ENCODE measurements at regions not wholly inside any gene's neighbourhood (a gene's known extent, or its start where the extent isn't known, plus 50 kb on each side); places are given as distances from the start of the nearest gene placed in this dataset.
A peak's percentile ranks its signal among the peaks of the same experiment; 100 is the strongest.

GRCh38 chr16:85282842-85283241 lies 170.6 kb upstream of the CIBAR2 start:
- WGBS, 4 donors, result 88 to 93% (median 91%) methylated on average over 8 of the region's 8 CpGs
- TF ChIP-seq POLR2A (IDR thresholded peaks at IDR 0.05) (no peak), CTCF (IDR thresholded peaks at IDR 0.05) (no peak)
- DNase-seq (no peak), ATAC-seq (no peak)
- Histone ChIP-seq H3K27ac (no peak overlapping the region), H3K27me3 (no peaks in the 10 kb centered on the region), H3K4me1 (peaks cover 0 to 25% (median 10%) of the 10 kb centered on the region in 12 donors), H3K9me3 (no peaks in the 10 kb centered on the region), H3K36me3 (no peaks in the 10 kb centered on the region), H3K4me3 (no peak overlapping the region)
- intact Hi-C loops (cut with DNase I), result no loop called here

GRCh38 chr16:85283305-85284050 lies 171.2 kb upstream of the CIBAR2 start:
- H3K9me3 ChIP-seq, result no peaks in the 10 kb centered on the region
- ATAC-seq (no peak), DNase-seq (no peak)
- H3K36me3 ChIP-seq, result no peaks in the 10 kb centered on the region
- no peak for TF ChIP-seq CTCF (IDR thresholded peaks at IDR 0.05)
- no peak for TF ChIP-seq POLR2A (IDR thresholded peaks at IDR 0.05)
- no peak overlapping the region for H3K4me3 ChIP-seq
- no peak overlapping the region for H3K27ac ChIP-seq
- H3K4me1 ChIP-seq, result peaks cover 0 to 25% (median 10%) of the 10 kb centered on the region in 12 donors
- 93 to 98% (median 96%) methylated on average over 11 to 22 of the region's 22 CpGs for WGBS, 4 donors
- no peaks in the 10 kb centered on the region for H3K27me3 ChIP-seq
- intact Hi-C loops (cut with DNase I), result no loop called here

GRCh38 chr16:85284141-85284817 lies 172.0 kb upstream of the CIBAR2 start:
- Histone ChIP-seq H3K27ac (no peak overlapping the region), H3K36me3 (no peaks in the 10 kb centered on the region), H3K4me1 (peaks cover 0 to 23% (median 10%) of the 10 kb centered on the region in 12 donors), H3K4me3 (no peak overlapping the region), H3K27me3 (no peaks in the 10 kb centered on the region), H3K9me3 (no peaks in the 10 kb centered on the region)
- DNase-seq, result no peak
- whole genome bisulfite sequencing, 4 donors, result 85 to 93% (median 89%) methylated on average over 38 of the region's 38 CpGs
- intact Hi-C loops (cut with DNase I), result no loop called here
- ATAC-seq, result no peak
- TF ChIP-seq POLR2A (IDR thresholded peaks at IDR 0.05) (no peak), CTCF (IDR thresholded peaks at IDR 0.05) (no peak)

- Histone ChIP-seq H3K4me1 (peaks cover 0 to 26% (median 13%) of the 10 kb centered on the region in 12 donors), H3K4me3 (no peak overlapping the region), H3K9me3 (no peaks in the 10 kb centered on the region), H3K27me3 (no peaks in the 10 kb centered on the region), H3K36me3 (no peaks in the 10 kb centered on the region), H3K27ac (peak overlapping the region in 3 of 12 donors; percentile 31 to 45 (median 37))
- DNase-seq (no peak), ATAC-seq (peak in 1 of 4 donors; percentile 2)
- TF ChIP-seq CTCF (IDR thresholded peaks at IDR 0.05) (no peak), POLR2A (IDR thresholded peaks at IDR 0.05) (no peak)
- WGBS, 4 donors, result 66 to 82% (median 73%) methylated on average over 5 to 7 of the region's 7 CpGs
- intact Hi-C loops (cut with DNase I), result no loop called here
These were observed 173.4 kb upstream of the CIBAR2 start for GRCh38 chr16:85285681-85286065.

Measured in heart left ventricle (tissue), 16 donors.